NCI-H524 treated with DMSO at 0.1 percent for 48 hours (cell line): ENCODE measurements at regions not wholly inside any gene's neighbourhood (a gene's known extent, or its start where the extent isn't known, plus 50 kb on each side); places are given as distances from the start of the nearest gene placed in this dataset.
A peak's percentile ranks its signal among the peaks of the same experiment; 100 is the strongest.
"Not testable (repeated sequence)": the region's sequence is repeated elsewhere in the genome, so short reads cannot be mapped to it uniquely, and the experiment has no call there.

ENCODE experiments used
- DNase-seq: peaks from one replicate; lab custom pipeline; 2025; lab: John Stamatoyannopoulos, UW

DNA sequence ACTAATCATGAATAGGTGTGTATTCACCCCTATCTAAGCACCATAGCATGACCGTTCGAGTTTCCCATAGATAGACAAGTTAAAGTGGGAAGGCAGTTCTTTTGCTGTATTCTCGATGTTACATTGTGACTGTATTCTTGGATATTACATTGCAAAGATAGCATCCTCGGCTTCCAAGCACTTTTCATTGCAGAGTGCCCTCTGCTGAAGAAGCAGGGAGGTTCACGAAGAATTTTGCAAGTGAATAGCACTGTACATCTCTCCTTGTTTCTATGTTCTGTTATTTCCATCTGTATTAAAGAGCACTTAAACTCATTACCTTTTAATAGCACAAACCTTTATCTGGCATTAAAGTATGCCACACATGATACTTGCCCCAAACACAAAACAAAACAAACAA lies 426.7 kb upstream of the ARX start:
- DNase-seq: no peak

DNA sequence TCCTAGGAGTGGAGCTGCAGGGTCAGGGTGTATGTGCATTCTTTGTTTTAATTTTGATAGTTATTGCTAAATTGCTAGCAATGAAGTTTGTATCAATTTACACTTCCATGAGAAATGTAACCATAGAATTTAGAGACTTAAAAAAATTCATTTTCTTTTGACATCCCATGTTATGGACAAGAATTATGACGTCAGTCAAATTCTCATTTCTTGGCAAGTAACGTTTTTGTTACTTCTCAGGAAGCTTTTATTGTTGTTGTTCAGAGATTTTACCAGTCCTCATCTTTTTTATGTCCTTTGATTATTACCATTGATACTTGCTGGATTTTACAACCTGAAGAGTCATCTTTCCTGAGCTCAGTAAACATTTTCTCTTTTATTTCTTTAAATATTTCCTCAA lies 417.5 kb upstream of the ARX start:
- DNase-seq: no peak

DNA sequence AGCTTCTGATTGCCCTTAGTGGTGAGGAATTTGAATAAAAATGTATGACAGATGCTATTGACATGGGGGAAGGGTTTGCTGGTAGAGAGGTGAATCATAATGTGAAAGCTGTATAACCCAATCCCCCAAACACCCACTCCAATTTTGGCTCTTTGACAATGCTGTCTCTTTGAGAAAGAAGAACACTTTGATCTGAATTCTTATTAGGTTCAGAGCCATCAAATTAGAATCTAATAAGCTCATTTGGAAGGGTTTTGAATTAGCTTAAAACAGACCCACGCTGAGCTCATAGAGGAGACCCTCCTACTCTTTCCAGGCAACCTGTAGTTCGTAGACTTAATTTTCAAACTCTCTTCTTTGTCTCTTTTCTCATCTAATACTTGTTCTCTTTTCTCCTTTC lies 416.6 kb upstream of the ARX start:
- DNase-seq: no peak

DNA sequence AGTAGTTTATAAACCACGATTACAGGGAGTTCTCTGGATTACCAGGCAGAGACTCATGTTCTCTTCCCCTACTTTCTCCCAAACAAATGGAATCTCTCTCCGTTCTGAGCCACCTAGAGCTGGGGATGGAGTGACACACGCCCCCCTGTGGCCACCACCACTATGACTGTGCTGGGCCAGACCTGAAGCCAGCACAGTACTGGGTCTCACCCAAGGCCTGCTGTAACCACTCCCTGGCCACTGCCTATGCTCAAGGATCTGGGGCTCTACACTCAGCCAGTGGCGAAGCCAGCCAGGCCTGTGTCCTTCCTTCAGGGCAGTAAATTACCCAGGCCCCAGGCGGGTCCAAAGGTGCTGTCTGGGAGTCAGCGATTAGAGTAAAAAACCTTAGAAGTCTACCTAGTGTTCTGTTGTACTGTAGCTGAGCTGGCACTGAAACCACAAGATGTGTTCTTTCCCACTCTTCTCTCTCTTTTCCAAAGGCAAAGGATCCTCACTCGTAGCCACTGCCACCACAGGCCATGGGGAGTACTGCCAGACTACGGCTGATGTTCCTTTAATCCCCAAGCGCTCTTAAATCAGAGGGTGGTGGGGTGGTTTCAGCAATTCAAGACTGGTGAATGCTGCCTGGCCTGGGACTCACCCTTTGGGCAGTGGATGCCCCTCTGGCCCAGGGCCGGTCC lies 412.2 kb upstream of the ARX start:
- DNase-seq: no peak

DNA sequence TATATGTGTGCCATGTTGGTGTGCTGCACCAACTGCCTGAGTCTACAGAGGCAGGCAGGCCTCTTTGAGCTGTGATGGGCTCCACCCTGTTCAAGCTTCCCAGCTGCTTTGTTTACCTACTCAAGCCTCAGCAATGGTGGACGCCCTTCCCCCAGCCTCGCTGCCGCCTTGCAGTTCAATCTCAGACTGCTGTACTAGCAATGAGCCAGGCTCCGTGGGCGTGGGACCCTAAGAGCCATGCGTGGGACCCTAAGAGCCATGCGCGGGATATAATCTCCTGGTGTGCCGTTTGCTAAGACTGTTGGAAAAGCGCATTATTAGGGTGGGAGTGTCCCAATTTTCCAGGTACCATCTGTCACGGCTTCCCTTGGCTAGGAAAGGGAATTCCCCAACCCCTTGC lies 388.4 kb upstream of the ARX start:
- DNase-seq: not testable (repeated sequence)

DNA sequence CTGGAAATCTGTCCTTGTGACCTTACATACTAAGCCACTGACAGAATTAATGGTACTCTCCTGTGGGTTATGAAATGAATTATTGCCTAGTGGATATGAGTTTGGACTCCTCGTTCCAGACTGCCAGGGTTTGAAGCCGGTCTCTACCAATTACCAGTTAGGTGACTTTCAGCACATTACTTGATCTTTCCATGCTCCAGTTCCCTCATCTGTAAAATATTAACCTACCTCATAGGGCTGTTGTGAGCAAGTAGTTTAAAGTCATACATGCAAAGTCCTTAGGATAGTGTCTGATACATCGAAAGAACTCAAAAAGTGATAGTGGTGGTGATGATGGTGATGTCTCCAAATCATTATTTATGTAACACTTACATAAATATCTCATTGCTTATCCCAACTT lies 373.5 kb upstream of the ARX start:
- DNase-seq: no peak

DNA sequence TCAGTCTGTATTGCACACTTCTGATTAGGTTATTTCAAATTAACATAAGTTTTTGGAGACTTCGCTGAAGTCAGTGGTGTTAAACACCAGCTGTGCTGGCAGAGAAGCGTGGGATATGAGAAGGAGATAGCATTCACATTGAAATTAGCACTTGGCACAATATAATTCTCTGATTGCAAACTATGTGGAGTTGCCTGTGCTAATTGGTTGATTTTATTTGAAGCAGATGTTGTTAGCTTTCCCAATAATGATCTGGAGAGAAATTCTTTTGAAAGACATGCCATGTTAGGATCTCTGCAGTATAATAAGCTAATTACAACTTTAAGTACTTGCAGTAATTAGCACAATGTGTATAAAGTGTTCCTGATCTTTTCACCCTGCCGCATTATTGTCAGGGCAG lies 367.4 kb upstream of the ARX start:
- no peak for DNase-seq

DNA sequence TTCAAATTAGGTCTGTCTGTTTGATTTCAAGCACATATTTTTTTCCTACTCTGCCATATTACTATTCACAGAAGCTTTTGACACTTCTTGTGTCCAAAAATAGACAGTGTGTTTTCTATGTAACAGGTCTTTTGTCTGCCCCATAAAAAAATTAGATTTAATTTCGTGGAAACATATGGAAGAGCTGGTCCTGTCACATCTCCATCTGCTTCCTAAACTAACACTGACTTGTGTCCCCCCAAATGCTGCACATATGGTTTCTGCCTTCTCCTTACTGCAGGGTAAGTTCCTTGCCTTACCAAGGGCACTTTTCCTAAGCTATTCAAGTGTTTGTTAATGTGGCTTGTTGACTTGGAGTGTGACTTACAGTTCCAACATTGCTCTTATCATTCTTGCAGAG lies 340.7 kb upstream of the ARX start:
- peak; percentile 47 for DNase-seq

DNA sequence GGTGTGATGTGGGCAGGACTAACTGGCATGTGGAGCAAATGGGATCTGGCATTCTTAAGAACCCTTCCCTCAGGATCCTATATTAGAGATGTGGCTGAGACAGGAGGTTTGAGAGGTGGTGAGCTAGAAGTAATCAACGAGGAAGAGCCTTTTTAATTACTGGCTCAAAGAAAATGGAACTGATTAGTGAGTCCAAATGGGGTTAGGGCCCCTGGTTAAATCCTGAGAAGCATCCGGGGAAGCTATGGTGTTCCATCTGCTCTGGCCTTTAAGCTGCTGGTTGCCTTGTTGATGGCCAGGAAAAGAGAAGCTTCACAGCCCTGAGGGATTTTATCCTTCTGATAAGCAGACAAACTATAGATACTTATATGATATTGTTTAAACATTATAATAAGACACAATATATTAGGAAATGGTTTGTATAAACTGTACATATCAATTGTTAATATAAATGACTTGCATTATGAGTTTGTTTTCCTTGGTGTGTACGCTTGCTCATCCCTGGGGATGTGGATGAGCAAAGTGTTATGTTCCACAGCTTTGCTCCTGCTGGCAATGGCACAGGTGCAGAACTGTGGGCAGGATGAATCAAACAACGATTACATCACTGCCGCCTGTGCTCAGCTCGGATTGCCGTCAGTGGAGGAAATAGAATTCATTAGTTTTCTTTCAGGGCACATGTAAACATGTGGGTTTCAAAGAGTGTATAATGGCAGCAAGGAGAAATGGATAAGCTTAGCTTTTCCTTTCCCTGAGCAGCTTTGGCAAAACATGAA lies 328.6 kb upstream of the ARX start:
- DNase-seq: peak; percentile 41

DNA sequence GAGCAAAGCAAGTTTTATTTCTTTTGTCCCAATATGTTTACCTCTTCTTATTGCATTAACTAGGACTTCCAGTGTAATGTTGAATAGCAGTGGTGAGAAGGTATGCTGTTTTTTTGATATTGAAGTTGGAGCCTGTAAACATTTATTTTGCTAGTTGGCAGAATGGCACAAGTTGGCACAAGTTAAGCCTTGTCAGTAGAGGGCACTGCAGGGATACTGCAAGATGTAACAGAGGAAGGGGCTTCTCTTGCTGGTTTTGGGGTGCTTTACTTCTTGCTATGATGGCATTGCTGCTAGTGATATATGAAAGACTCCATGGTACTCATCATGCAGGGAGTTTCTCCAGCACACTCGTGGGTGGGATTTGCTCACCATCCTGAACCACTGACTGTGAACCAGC lies 327.3 kb upstream of the ARX start:
- DNase-seq: no peak

DNA sequence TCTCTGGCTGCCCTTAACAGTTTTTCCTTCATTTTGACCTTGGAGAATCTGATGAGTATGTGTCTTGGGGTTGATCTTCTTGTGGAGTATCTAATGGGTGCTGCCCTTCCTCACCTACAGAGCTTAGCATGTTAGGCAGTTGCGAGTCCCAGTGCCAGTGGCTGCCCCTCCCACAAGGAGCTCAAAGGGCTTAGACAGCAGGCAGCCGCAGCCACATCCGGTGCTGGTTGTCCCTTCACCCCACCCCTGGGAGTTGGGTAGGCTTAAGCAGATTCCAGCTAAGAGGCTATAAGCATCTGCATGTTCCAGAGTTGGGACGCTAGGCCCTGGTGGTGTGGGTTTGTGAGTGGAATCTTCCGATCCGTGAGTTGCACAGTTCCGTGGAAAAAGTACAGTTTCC lies 322.1 kb upstream of the ARX start:
- DNase-seq: no peak

DNA sequence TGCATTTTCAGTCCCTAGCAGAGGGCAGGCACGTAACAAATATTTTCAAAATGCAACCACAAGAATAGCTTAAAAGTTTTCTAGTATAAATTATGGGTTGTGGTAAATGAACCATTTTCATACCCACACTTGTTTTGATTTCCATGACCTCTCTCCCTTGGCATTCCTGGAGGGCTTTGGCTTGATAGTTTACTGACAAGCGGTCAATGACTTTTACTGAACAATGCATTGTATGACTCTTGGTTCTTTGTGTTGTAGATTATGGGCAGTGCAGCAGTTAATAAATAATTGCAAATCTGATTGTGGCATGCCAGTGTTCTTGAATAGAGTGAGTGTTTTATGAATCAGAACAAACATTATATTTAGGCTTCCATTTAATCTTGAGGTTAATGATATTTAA lies 285.2 kb upstream of the ARX start:
- no peak for DNase-seq

DNA sequence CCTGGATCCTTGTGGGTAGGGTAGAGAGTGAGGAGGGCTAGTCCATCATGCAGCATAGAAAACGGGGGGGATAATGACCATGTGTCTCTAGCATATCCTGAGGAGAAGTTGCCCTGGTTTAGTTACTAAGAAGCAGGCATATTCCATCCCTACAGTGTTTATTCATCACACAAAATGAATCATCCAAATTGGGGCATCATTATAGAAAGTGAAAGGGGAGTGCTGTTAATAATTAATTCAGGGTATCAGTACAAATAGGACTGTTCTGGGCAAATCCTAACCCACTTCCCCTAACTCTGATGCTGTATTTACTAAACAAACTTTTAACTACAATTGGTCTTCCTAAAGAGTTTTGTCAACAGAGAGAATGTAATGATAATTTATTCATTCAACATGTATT lies 281.1 kb upstream of the ARX start:
- no peak for DNase-seq

DNA sequence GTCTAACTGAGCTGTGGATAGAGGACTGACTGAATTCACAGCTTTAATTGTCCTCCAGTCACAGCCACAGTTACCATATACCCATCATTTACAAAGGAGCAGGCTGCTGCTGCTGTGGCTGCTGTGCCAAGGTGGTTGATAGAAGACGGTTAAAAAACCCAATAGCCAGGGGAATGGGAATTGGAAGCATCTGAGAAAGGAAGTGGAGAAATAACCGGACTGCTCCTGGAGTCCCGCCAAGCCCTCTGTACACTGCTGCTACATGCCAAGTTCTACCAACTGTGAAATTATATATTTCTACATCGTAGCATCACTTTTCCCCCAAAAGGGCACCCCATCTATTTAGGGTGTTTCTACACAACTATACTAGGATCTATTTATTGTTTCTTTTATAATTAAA lies 279.7 kb upstream of the ARX start:
- no peak for DNase-seq

DNA sequence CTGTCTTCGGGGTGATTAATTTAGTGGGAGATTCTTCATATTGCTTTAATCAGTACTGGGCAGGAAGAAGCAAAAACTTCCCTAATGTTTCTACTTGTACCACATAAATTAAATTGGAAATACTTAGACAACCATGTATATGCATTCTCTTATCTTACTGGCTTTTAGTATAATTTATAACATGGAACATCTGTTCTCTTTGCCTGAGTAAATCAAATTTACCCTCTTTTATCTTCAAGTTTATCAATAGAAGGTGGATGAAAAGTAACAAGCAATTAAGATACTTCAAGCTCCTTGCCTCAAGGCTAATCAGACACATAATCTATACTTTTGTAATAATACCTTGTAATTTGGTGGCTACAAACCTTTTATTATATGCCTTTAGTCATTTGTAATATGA lies 274.4 kb upstream of the ARX start:
- no peak for DNase-seq

DNA sequence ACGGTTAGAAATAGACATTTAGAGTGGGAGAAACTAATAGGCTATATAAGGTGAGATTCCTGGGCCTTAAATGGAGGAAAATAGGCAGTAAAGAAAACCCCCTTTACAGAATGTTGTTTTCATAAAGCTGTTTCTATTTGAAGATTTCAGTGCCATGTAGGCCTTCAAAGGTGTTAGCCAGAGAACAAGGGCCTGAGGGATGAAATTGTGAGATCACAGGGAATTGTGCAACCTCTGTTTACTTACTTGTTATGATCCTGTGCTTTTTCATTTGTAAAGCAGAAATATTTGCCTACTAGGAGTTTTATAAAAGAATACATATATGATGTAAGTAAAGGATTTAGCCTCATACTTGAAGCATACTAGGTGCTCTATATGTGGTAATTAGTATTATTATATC lies 272.9 kb upstream of the ARX start:
- DNase-seq: no peak

DNA sequence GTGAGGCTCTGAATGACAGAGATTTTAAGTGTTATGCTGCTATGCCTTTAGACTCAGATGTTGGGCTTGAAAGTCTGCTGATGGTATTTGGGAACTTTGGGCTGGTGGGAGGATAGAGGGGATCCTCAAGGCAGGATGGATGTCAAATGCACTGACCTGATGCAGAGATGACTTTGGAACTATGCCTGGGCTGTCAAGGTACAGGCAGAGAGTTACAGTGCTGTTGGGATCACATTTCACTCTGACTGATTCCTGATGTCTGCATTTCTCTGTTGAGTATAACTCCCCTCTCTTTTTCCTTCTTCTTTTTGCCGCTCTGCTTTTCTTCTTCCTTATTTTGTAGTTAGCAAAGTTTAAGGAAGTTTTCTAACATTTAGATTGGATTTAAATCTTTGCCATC lies 271.8 kb upstream of the ARX start:
- DNase-seq: no peak

DNA sequence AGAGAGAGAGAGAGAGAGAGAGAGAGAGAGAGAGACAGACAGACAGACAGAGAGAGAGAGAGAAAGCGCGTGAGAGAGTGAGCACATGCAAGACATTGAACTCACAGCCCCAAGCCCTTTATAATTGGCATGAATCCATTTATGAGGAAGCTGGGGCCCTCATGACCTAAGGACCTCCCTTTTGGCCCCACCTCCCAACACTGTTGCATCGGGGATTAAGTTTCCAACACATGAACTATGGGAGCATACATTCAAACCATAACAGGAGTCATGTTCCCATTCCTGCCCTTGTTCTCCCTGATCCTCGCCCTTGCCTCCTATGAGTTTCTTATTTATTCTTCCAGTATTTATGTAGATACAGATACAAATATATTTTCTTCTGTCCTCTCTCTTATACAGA lies 269.8 kb upstream of the ARX start:
- DNase-seq: no peak

DNA sequence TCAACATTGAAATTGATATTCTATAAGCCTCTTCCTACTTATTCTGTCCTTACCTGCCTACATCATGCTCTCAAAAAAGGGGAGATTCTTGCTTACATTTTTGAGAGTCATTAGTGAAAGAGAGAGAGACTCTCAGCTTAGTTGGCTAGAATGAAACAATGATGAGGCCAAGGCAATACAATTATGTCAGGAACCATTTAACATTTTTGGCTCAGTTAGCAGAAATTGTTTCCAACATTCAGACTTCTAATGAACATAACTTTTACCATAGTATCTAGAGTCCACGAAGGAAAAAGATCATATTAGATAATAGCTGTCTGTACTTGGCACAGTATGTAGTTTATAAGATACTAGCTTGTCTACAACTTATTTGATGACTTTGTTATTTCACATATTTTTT lies 263.7 kb upstream of the ARX start:
- no peak for DNase-seq

DNA sequence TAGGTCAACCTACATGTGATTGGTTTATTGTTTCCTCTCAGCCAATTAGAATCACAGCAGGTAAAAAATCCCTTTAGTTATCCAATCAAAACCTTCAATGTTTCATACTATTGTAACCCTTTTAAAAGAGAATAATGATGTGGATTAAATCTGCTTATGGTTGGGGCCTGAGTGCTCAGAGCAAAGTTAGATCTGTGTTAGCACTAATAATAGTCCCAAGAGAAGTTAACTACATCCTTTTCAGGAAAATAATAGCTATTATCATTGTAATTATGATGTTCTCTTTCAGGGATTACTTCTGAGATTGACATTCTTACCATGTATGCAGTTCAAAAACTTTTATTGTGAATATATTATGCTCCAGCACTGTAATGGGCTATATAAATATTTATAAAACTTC lies 262.6 kb upstream of the ARX start:
- no peak for DNase-seq

DNA sequence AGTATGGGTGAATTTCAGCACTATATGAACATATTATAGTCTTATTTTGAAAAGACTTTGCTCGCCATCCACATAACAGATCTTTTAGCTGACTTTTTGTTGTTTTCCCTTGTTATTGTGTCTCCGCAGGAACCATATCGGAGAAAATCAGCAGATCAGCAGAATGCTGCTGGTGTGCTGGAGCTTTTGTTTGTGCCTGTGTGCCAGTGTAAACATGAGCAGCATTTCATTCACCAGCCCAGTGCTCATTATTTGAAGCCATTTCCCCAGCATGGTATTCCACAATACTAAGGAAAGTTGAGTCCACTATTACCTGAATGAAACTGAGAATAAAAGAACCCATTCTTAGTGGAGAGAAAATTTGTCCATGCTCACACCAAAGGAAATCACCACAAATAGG lies 261.8 kb upstream of the ARX start:
- no peak for DNase-seq

DNA sequence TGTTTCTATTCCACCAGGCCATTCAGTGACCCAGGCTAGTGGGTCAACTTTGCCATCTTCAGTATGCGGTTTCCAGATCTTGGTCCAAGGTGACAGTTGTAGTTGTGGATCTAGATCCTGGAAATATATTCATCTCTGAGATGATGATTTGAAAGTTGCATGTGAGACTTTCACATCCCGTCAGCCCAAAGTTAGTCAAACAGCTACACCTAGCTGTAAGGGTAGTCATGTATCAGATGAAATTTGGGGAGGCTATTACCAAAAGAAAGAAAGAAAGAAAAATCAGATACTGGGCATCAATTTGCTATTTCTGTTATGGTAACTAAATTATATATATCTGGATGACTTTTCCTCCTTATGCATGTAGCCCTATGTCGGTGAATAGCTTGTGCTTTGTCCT lies 259.4 kb upstream of the ARX start:
- no peak for DNase-seq

DNA sequence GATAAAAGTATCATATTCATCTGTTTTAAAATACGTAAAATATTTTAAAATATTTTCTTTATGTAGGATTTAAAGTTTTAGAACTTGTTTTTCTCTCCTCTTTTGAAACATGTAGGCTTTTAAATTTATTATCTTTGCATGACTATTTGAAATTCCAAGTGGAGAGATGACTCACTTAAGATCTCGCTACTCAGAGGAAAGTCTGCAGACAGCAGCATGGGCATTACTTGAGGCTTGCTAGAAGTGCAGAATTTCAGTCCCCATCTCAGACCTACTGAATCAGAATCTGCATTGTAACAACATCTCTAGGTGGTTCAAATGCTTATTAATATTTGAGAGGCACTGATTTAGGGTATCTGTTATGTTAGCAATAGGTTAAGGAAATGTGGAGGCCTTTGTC lies 225.7 kb upstream of the ARX start:
- DNase-seq: no peak

DNA sequence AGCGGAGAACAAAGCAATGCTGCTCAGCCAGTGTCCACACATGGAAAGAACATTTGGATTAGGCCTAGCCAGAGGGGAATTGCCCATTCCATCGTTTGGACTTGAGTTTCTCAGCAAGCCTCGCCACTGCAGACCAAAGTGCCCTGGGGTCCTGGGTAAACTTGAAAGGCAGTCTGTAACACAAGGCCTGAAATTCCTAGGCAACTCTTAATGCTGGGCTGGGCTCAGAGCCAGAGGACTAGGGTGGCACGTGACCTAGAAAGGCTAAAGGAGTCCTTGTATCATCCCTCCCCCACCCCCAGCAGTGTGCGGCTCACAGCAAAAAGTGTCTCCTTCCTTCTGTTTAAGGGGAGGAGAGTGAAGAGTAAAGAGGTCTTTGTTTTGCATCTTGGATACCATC lies 210.4 kb upstream of the ARX start:
- no peak for DNase-seq
